GM21447 (cell line): ENCODE measurements at regions not wholly inside any gene's neighbourhood (a gene's known extent, or its start where the extent isn't known, plus 50 kb on each side); places are given as distances from the start of the nearest gene placed in this dataset.
"Not testable (repeated sequence)": the region's sequence is repeated elsewhere in the genome, so short reads cannot be mapped to it uniquely, and the experiment has no call there.

Source experiments
- ATAC-seq: cut with Tn5 transposase; IDR thresholded peaks from one replicate; pipeline ENCODE4 v1.9.1; 2021; ENCODE audit not compliant: unreplicated experiment

DNA sequence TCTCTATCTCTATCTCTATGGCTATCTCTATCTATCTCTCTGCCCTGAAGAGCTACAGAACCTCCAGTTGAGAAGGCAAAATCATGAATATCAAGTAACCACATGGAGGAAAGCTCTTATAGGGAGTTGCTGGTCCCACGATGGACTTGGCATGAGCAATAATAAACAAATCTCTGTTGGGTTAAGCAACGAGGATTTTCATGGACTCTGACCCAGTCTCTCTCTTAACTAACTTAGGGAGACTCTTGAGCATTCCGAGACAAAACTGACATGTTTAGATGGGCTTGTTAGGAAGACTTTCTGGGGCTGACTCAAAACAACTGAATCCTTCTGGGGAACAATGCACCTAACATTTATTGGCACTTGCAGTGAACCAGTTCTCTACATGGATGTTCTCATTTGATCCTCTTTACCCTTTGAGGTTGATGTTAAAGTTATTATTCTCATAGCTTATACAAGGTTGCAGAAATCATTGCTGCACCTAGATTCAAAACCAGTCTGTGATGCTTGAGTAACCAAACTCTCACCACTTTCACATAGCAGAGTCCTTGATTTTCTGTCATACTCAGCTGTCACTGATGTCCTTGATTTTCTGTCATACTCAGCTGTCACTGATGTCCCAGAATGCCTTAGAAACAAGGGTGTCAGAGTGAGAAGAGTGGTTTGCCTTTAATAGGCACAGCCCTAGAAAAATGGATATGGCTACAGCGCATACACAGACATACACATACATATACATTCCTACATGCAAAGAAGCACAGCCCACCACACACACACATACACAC is 354.6 kb upstream of the MAF start:
- no peak for ATAC-seq

DNA sequence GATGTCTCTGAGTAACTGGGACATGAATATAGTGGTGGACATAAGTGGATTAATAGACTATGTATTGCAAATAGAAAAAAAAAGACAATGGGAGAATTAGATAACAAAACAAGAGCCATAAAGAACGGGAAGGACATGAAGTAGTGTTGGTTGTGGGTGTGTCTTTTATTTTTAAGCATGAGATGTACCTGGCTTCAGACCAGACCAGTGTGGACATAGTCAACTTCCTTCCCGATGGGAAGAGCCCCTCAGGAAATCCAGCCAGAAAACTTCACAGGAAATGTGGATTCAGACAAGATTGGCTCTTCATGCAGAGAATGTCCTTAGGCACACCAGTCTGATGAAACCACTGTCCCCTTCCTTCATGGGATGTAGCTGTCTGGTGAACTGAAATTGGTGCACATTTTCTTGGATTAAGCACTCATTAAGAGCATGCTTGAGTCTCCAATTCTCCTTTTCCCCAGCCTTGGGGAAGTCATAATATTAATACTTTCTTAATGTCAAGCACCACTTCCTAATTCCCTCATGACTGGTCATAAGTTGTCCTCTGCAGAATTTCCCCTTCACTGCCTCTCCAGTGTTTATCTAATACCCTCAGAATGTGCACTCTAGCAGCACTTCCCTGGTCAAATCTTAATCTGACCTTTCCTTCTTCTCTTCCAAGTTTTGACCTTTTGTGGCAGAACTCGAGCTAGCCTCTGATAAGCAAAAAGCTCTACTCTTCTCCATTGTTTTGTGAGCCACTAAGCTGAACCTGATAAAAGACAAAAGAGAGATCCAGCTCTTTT is 350.6 kb upstream of the MAF start:
- ATAC-seq, result no peak

- ATAC-seq, result no peak
Measured at GRCh38 chr16:79949417-79949816, 348.9 kb upstream of the MAF start.

DNA sequence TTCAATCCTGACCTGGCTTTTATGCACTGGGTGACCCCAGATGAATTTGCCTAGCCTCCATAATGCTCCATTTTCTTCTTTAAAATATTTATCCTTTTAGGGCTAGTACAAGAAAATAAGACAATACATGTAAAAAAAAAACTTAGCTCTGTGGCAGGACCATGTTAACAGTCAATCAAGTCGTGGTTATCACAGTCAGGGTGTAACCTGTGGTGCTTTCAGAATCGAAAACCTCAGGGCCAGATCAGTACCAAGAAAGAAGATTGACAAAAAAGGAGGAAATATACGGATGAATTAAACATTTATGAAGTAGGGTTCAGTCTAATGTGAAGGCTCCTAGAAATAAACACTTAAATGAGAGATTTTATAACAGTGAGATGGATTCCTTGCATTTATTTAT is 347.2 kb upstream of the MAF start:
- ATAC-seq, result no peak

DNA sequence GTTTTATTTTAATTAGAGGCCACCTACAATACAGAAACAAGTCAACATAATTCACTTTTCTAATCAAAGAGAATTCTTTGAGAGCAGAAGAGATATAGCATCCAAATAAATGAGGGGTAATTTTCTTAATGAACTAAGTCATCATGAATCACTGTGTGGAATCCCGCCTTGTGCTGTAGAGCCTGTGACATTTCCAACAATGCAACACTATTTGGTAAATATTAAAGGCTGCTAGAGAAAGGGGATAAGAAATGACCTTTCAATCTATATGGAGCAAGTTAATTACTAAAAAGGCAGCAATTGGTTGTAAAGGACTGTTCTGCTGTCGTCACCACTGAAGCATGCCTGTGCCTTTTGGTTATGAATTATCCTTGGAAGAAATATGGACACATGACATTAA is 345.7 kb upstream of the MAF start:
- no peak for ATAC-seq

- ATAC-seq, result no peak
Measured at GRCh38 chr16:79943736-79944135, 343.2 kb upstream of the MAF start.

DNA sequence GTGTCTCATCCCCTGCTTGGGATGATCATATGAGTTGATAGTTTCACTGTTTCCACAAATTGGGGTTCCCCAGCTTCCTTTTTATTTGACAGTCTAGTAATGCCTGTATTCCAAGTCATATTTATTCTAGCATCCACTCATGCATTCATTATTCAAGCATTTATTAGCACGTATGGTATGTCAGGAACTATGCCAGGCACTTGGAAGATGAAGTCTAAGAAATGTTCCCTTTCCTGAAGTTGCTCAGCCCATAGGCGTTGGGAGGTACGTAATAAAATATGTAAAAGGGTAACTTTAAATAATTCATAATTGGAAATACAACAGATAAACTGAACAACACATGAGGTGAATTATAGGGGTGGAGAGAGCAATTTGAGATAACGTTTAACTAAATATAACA is 338.0 kb upstream of the MAF start:
- no peak for ATAC-seq

DNA sequence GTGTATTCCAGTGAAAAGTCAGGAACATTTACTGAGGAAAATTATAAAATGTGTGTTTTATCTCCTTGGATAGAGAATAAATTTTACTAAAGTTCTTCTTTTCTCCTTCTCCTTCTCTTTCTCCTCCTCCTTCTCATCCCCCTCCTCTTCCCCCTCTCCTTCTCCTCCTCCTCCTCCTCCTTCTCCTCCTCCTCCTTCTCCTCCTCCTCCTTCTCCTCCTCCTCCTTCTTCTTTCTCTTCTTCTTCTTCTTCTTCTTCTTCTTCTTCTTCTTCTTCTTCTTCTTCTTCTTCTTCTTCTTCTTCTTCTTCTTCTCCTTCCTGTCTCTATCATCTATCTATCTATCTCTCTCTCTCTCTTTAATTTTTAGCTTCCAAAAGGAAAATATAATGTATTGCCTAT is 337.1 kb upstream of the MAF start:
- ATAC-seq, result not testable (repeated sequence)

GRCh38 chr16:79933603-79934002 is 333.1 kb upstream of the MAF start:
- no peak for ATAC-seq

GRCh38 chr16:79932572-79932971 is 332.0 kb upstream of the MAF start:
- no peak for ATAC-seq

DNA sequence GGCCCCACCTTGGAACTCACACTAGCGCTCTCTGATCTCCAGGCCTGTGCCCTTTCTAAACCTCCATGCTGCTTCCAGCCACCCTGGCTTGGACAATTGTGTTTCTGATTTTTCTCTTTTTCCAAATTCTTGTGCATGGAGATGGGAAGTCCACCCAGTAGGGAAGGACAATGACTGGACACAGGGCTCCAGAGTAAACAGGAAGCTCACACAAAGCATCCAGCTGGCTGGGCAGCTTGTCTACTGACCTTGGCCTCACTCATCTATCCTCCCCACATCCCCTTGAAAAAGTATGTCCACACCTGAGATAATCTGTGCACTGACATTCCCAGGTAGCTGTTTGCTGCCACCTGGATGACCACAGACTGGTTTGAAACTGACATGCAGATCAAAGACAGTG is 331.2 kb upstream of the MAF start:
- ATAC-seq, result no peak

DNA sequence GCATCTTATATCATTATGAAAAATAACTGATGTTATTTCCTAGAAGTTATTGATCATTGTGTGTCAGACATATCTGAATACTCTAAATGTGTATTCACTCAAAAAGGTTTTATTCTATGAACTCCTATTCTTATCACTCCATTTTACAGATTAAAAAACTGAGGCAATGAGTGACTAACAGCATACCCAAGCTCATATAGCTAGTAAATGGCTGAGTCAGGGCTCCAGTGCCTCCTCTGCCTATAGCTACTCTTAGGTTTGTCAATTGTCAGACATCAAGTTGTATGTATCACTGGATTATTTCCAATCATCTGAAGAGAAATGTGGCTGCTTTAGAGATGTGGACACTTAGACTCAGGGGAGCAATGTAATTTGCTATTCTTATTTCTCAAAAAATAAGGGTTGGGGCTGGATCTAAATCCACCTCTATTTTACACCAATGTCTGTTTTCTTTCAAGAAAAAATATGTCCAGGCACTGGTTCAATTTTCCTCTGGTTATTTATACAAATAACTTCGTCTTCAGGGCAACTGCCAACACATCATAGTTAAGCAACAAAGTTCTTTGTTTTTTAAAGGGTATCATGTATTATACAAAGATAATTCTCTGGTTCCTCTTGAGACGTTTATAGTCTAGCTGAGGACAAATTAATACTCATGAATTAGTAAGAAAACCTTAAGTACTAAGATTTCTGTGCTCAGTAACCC is 328.9 kb upstream of the MAF start:
- no peak for ATAC-seq

DNA sequence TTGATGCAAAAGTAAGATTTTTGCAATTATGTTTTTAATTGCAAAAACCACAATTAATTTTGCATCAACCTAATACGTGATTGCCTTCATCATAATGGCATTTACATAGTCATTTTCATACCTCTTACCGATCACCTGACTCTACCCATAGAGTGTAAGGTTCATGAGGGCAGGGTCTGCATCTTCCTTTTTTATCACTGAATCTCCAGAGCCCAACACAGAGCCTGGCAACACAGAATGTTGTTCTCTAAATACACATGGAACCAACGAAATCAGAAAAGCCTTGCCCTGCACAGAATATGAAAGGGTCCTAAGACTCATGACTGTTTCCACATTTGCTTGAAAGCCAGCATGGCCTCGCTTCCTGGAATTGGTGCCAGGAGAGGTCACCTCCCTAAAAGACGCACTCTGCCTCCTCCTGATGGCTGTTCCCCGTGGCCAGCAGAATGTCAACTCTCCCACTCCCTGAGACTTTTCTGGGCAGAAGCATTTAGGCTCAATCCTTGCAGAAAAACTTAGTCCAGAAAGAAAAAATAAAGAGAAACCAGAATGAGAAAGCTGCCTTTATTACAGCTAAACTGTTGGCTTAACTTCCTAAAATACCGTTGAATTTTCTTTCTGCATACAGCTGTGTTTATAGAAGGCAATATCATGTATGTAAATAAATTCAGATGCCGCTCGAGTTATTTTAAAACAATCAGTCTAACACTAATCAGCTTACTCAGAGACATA is 327.8 kb upstream of the MAF start:
- ATAC-seq, result no peak

- no peak for ATAC-seq
Measured at GRCh38 chr16:79926451-79927205, 326.1 kb upstream of the MAF start.

- no peak for ATAC-seq
Measured at GRCh38 chr16:79923431-79923830, 322.9 kb upstream of the MAF start.

GRCh38 chr16:79920685-79921084 is 320.1 kb upstream of the MAF start:
- ATAC-seq, result no peak

- no peak for ATAC-seq
Measured at GRCh38 chr16:79918916-79919315, 318.4 kb upstream of the MAF start.

DNA sequence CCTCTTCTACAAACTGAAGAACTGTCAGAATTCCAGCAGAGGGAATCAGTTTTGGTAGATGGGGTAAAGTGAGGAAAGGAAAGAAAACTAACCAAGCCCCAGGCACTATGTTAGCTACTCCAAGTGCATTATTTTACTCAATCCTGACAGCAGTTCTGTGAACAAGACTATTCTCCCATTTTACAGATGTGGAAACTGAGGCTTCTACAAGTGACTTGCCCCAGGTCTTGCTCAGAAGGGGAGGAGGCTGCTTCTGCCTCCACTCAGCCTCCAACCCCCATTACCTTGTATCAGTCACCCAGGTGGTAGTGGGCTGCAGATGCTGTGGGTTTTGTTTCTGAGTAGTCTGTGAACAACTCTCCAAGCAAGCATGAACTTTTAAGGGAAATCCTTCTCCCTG is 315.2 kb upstream of the MAF start:
- no peak for ATAC-seq

DNA sequence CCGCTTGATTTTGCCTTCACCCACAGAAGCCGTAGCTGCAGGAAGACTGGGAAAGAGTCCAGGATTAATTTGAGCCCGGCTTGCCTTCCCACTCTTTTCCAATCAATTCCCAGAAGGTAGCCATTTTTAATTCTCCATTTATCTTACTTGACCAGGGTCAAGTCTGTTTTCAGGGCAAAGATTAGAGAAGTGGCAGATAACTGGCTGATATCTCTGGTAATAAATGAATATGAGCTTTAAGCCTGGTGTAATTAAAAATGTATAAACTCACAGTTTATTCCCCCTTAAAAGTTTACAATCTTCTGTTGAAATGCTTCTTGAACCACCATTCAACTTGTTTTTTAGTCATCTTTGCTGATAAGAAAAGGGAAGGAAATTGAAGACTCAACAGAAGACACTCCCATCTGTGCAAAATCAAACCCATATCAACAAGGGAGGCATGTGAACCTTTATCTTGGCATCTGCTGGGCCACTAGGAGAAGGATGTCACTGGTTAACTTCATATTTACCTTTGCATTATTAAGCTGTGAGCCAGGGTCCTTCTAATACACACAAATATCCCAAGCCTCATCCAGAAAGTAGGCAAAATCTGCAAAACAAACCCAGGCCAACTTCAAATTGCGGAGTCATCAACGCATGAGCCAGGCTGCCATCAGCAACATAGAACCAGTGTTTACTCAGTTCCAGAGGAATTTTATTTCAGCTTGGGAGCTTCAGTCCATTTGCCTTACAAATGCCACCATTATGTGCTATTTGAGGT is 314.6 kb upstream of the MAF start:
- ATAC-seq, result no peak
